ENCODE measurements at regions not wholly inside any gene's neighbourhood (a gene's known extent, or its start where the extent isn't known, plus 50 kb on each side); places are given as distances from the start of the nearest gene placed in this dataset.

GRCh38 chr5:164439799-164440198 is 934.4 kb downstream of the MAT2B start:
- DNase-seq (ENCODE audit: low spot score) (no peak), ATAC-seq (no peak)
- intact Hi-C loops (cut with DNase I): no loop called here

- ATAC-seq (no peak), DNase-seq (ENCODE audit: low spot score) (no peak)
- intact Hi-C loops (cut with DNase I): no loop called here
Measured at GRCh38 chr5:164449460-164449859, 944.0 kb downstream of the MAT2B start.

GRCh38 chr5:164466033-164466432 is 960.6 kb downstream of the MAT2B start:
- ATAC-seq (no peak), DNase-seq (ENCODE audit: low spot score) (no peak)
- intact Hi-C loops (cut with DNase I): no loop called here

GRCh38 chr5:164470312-164470711 is 964.9 kb downstream of the MAT2B start:
- no peak for ATAC-seq
- intact Hi-C loops (cut with DNase I): no loop called here
- DNase-seq (ENCODE audit: low spot score): no peak

- DNase-seq (ENCODE audit: low spot score): no peak
- intact Hi-C loops (cut with DNase I): no loop called here
- ATAC-seq: no peak
Measured at GRCh38 chr5:164472165-164472564, 966.7 kb downstream of the MAT2B start.

GRCh38 chr5:164475339-164475977 is 970.0 kb downstream of the MAT2B start:
- intact Hi-C loops (cut with DNase I): no loop called here
- ATAC-seq: no peak
- DNase-seq (ENCODE audit: low spot score): no peak

GRCh38 chr5:164481270-164481669 is 975.9 kb downstream of the MAT2B start:
- DNase-seq (ENCODE audit: low spot score) (no peak), ATAC-seq (no peak)
- intact Hi-C loops (cut with DNase I): no loop called here

- ATAC-seq: no peak
- DNase-seq (ENCODE audit: low spot score): no peak
- intact Hi-C loops (cut with DNase I): no loop called here
Measured at GRCh38 chr5:164482351-164482750, 976.9 kb downstream of the MAT2B start.

GRCh38 chr5:164484948-164485347 is 979.5 kb downstream of the MAT2B start:
- ATAC-seq (no peak), DNase-seq (ENCODE audit: low spot score) (no peak)
- intact Hi-C loops (cut with DNase I): no loop called here

GRCh38 chr5:164487939-164488338 is 982.5 kb downstream of the MAT2B start:
- ATAC-seq (no peak), DNase-seq (ENCODE audit: low spot score) (no peak)
- intact Hi-C loops (cut with DNase I): no loop called here

GRCh38 chr5:164497311-164498064 is 992.1 kb downstream of the MAT2B start:
- intact Hi-C loops (cut with DNase I): no loop called here
- DNase-seq (ENCODE audit: low spot score) (no peak), ATAC-seq (no peak)

GRCh38 chr5:164498438-164498837 is 993.0 kb downstream of the MAT2B start:
- DNase-seq (ENCODE audit: low spot score) (no peak), ATAC-seq (no peak)
- intact Hi-C loops (cut with DNase I): no loop called here

GRCh38 chr5:164500856-164501255 is 995.4 kb downstream of the MAT2B start:
- ATAC-seq (no peak), DNase-seq (ENCODE audit: low spot score) (no peak)
- intact Hi-C loops (cut with DNase I): no loop called here

GRCh38 chr5:164501344-164501743 is 995.9 kb downstream of the MAT2B start:
- intact Hi-C loops (cut with DNase I): no loop called here
- ATAC-seq: no peak
- DNase-seq (ENCODE audit: low spot score): no peak

GRCh38 chr5:164504141-164504772 is 998.8 kb downstream of the MAT2B start:
- ATAC-seq (no peak), DNase-seq (ENCODE audit: low spot score) (no peak)
- intact Hi-C loops (cut with DNase I): no loop called here

- DNase-seq (ENCODE audit: low spot score) (no peak), ATAC-seq (no peak)
- intact Hi-C loops (cut with DNase I): no loop called here
Measured at GRCh38 chr5:164505791-164506190, 1000.4 kb downstream of the MAT2B start.

- no peak for ATAC-seq
- intact Hi-C loops (cut with DNase I): no loop called here
- no peak for DNase-seq (ENCODE audit: low spot score)
Measured at GRCh38 chr5:164518067-164518740, 1012.8 kb downstream of the MAT2B start.

- DNase-seq (ENCODE audit: low spot score) (no peak), ATAC-seq (no peak)
- intact Hi-C loops (cut with DNase I): no loop called here
Measured at GRCh38 chr5:164518741-164519080, 1013.3 kb downstream of the MAT2B start.

GRCh38 chr5:164532235-164532900 is 1026.9 kb downstream of the MAT2B start:
- DNase-seq (ENCODE audit: low spot score) (no peak), ATAC-seq (no peak)
- intact Hi-C loops (cut with DNase I): no loop called here

Measured in sciatic nerve (tissue), 2 donors.